ENCODE measurements at regions not wholly inside any gene's neighbourhood (a gene's known extent, or its start where the extent isn't known, plus 50 kb on each side); places are given as distances from the start of the nearest gene placed in this dataset.

- Histone ChIP-seq H3K9me3 (ENCODE audit: control insufficient read depth in 1 of 2, insufficient read depth in 1 of 2, low read length in 2 of 2) (peaks cover 0 to 4% of the 10 kb centered on the region in 2 experiments), H3K36me3 (ENCODE audit: insufficient read depth, low read length) (no peaks in the 10 kb centered on the region), H3K4me1 (ENCODE audit: insufficient read depth, low read length) (no peaks in the 10 kb centered on the region), H3K27ac (ENCODE audit: low read depth in 1 of 2, low read length in 2 of 2) (no peak overlapping the region), H3K4me3 (ENCODE audit: low read length) (no peak overlapping the region), H3K27me3 (ENCODE audit: control insufficient read depth in 1 of 2, insufficient read depth in 2 of 2, low read length in 2 of 2) (no peaks in the 10 kb centered on the region)
- no peaks in the 10 kb centered on the region for H3K36me3 Mint-ChIP-seq (ENCODE audit: low read depth)
- DNase-seq (no peak), ATAC-seq (ENCODE audit: poor library complexity) (no peak)
- CTCF ChIA-PET: no interaction called here
- no peak overlapping the region for H3K27ac Mint-ChIP-seq
- no peaks in the 10 kb centered on the region for H3K4me1 Mint-ChIP-seq (ENCODE audit: low read depth)
- no peak for TF ChIP-seq CTCF (IDR thresholded peaks at IDR 0.05)
- no peaks in the 10 kb centered on the region for H3K27me3 Mint-ChIP-seq
- intact Hi-C loops (cut with DNase I, micrococcal nuclease): no loop called here
- POLR2A ChIA-PET: no interaction called here
- H3K9me3 Mint-ChIP-seq: no peaks in the 10 kb centered on the region
- H3K4me3 Mint-ChIP-seq: no peak overlapping the region
Observed at GRCh38 chr20:10921491-10922010, 247.8 kb upstream of the JAG1 start.

GRCh38 chr20:10922506-10922905 lies 248.7 kb upstream of the JAG1 start:
- intact Hi-C loops (cut with DNase I, micrococcal nuclease): no loop called here
- Mint-ChIP-seq H3K9me3 (no peaks in the 10 kb centered on the region), H3K4me1 (ENCODE audit: low read depth) (no peaks in the 10 kb centered on the region), H3K4me3 (no peak overlapping the region), H3K36me3 (ENCODE audit: low read depth) (no peaks in the 10 kb centered on the region), H3K27ac (no peak overlapping the region), H3K27me3 (no peaks in the 10 kb centered on the region)
- ATAC-seq (ENCODE audit: poor library complexity) (no peak), DNase-seq (no peak)
- no peak overlapping the region for H3K4me3 ChIP-seq (ENCODE audit: low read length)
- ChIA-PET CTCF (no interaction called here), POLR2A (no interaction called here)
- H3K36me3 ChIP-seq (ENCODE audit: insufficient read depth, low read length): no peaks in the 10 kb centered on the region
- H3K9me3 ChIP-seq (ENCODE audit: control insufficient read depth in 1 of 2, insufficient read depth in 1 of 2, low read length in 2 of 2): peaks cover 0 to 4% of the 10 kb centered on the region in 2 experiments
- H3K27ac ChIP-seq (ENCODE audit: low read depth in 1 of 2, low read length in 2 of 2): no peak overlapping the region
- TF ChIP-seq CTCF (IDR thresholded peaks at IDR 0.05): no peak
- no peaks in the 10 kb centered on the region for H3K27me3 ChIP-seq (ENCODE audit: control insufficient read depth in 1 of 2, insufficient read depth in 2 of 2, low read length in 2 of 2)
- no peaks in the 10 kb centered on the region for H3K4me1 ChIP-seq (ENCODE audit: insufficient read depth, low read length)

- intact Hi-C loops (cut with DNase I, micrococcal nuclease): no loop called here
- H3K36me3 Mint-ChIP-seq (ENCODE audit: low read depth): no peaks in the 10 kb centered on the region
Observed at GRCh38 chr20:10922941-10923340, 249.1 kb upstream of the JAG1 start.

More at GRCh38 chr20:10922941-10923340, 249.1 kb upstream of the JAG1 start:
- Mint-ChIP-seq H3K4me1 (ENCODE audit: low read depth) (no peaks in the 10 kb centered on the region), H3K27ac (no peak overlapping the region), H3K9me3 (no peaks in the 10 kb centered on the region), H3K27me3 (no peaks in the 10 kb centered on the region), H3K4me3 (no peak overlapping the region)
- ATAC-seq (ENCODE audit: poor library complexity): no peak
- ChIA-PET POLR2A (no interaction called here), CTCF (no interaction called here)
- no peaks in the 10 kb centered on the region for H3K27me3 ChIP-seq (ENCODE audit: control insufficient read depth in 1 of 2, insufficient read depth in 2 of 2, low read length in 2 of 2)
- DNase-seq: no peak
- no peak overlapping the region for H3K4me3 ChIP-seq (ENCODE audit: low read length)
- peaks cover 0 to 4% of the 10 kb centered on the region in 2 experiments for H3K9me3 ChIP-seq (ENCODE audit: control insufficient read depth in 1 of 2, insufficient read depth in 1 of 2, low read length in 2 of 2)
- no peaks in the 10 kb centered on the region for H3K36me3 ChIP-seq (ENCODE audit: insufficient read depth, low read length)
- TF ChIP-seq CTCF (IDR thresholded peaks at IDR 0.05): no peak
- H3K27ac ChIP-seq (ENCODE audit: low read depth in 1 of 2, low read length in 2 of 2): no peak overlapping the region
- no peaks in the 10 kb centered on the region for H3K4me1 ChIP-seq (ENCODE audit: insufficient read depth, low read length)

Measured in CD4-positive, alpha-beta T cell (primary cell).